GM18868 (cell line): ENCODE measurements at regions not wholly inside any gene's neighbourhood (a gene's known extent, or its start where the extent isn't known, plus 50 kb on each side); places are given as distances from the start of the nearest gene placed in this dataset.
"Not testable (repeated sequence)": the region's sequence is repeated elsewhere in the genome, so short reads cannot be mapped to it uniquely, and the experiment has no call there.

Experiments used
- ATAC-seq: cut with Tn5 transposase; IDR thresholded peaks from one replicate; pipeline ENCODE4 v1.9.1; 2021; ENCODE audit warnings: mild to moderate bottlenecking, moderate library complexity; ENCODE audit not compliant: unreplicated experiment

- no peak for ATAC-seq
Observed at GRCh38 chr16:52309446-52310416, 237.2 kb downstream of the TOX3 start.

- no peak for ATAC-seq
Observed at GRCh38 chr16:52308051-52308450, 238.9 kb downstream of the TOX3 start.

GRCh38 chr16:52301026-52301425, 245.9 kb downstream of the TOX3 start:
- ATAC-seq = no peak

- ATAC-seq = no peak
Observed at GRCh38 chr16:52298769-52299168, 248.2 kb downstream of the TOX3 start.

- not testable (repeated sequence) for ATAC-seq
Observed at GRCh38 chr16:52296706-52297315, 250.1 kb downstream of the TOX3 start.

- ATAC-seq = no peak
Observed at GRCh38 chr16:52296076-52296475, 250.9 kb downstream of the TOX3 start.

GRCh38 chr16:52294660-52295059, 252.3 kb downstream of the TOX3 start:
- ATAC-seq = no peak

- ATAC-seq = no peak
Observed at GRCh38 chr16:52293204-52293603, 253.7 kb downstream of the TOX3 start.

GRCh38 chr16:52283584-52284375, 263.2 kb downstream of the TOX3 start:
- ATAC-seq = no peak

- no peak for ATAC-seq
Observed at GRCh38 chr16:52283018-52283417, 263.9 kb downstream of the TOX3 start.

- ATAC-seq = no peak
Observed at GRCh38 chr16:52280086-52280485, 266.9 kb downstream of the TOX3 start.

GRCh38 chr16:52271088-52271750, 275.7 kb downstream of the TOX3 start:
- no peak for ATAC-seq

- no peak for ATAC-seq
Observed at GRCh38 chr16:52265446-52265861, 281.5 kb downstream of the TOX3 start.

GRCh38 chr16:52257534-52257933, 289.4 kb downstream of the TOX3 start:
- no peak for ATAC-seq

- ATAC-seq = no peak
Observed at GRCh38 chr16:52256310-52257078, 290.4 kb downstream of the TOX3 start.

GRCh38 chr16:52254746-52255145, 292.2 kb downstream of the TOX3 start:
- no peak for ATAC-seq

- no peak for ATAC-seq
Observed at GRCh38 chr16:52252680-52253079, 294.3 kb downstream of the TOX3 start.

- no peak for ATAC-seq
Observed at GRCh38 chr16:52251495-52251894, 295.4 kb downstream of the TOX3 start.

- no peak for ATAC-seq
Observed at GRCh38 chr16:52247737-52248136, 299.2 kb downstream of the TOX3 start.

- no peak for ATAC-seq
Observed at GRCh38 chr16:52238710-52239109, 308.2 kb downstream of the TOX3 start.
